Neural progenitor cell (in vitro differentiated cells): ENCODE measurements at regions not wholly inside any gene's neighbourhood (a gene's known extent, or its start where the extent isn't known, plus 50 kb on each side); places are given as distances from the start of the nearest gene placed in this dataset.

Experiments
- EZH2 ChIP-seq: fragments of 200-600 bp; sonication (generic); IDR thresholded peaks from 2 replicates; pipeline ENCODE4 v1.6.1; 2017; ENCODE audit warnings: antibody characterized with exemption, mild to moderate bottlenecking, moderate library complexity
- EZH2phosphoT487 ChIP-seq: fragments of 200-600 bp; sonication (generic); IDR thresholded peaks from 2 replicates; pipeline ENCODE4 v1.6.1; 2017; ENCODE audit warnings: antibody characterized with exemption
- TF ChIP-seq, protein P1 (sequence below): fragments of 200-600 bp; sonication (generic); IDR thresholded peaks from 2 replicates; pipeline ENCODE4 v1.5.1; 2017; ENCODE audit warnings: antibody characterized with exemption, mild to moderate bottlenecking

DNA sequence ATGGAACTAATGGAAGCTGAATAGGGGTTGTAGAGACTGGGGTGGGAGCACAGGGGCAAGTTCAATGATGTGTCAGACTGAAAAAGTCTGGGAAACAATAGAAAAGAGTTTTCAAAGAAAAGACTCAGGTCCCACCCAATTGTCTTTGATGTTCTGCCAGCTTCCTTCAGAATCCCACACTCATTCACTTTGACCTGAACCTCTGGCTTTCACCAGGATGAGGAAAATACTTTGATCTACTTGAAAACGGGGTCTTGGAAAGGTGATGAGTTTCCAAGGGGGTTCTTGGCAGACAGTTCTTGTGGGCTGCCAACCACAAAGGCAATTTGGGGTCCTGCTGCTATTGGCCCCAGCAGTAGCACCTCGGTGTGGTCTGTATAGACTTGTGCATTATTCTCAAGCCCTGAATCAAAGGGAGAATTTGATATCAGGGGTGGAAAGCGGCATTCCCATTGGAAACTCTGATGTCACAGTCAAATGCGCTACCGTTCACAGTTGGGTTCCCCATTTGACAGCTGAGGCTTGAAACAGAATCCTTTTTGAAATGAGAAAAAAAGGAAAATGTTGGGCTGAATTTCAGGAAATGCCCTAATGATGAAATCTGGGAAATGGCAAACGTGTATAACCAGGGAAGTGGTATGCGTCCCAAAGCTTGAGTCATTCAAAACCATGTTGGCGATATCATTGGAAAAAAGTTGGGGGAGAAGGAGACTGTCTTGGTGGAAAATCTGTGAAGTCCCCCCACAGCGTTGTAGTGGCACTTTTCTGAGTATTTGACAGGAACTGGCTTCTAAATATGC is 229.2 kb upstream of the LRTM1 start:
- TF ChIP-seq EZH2 (no peak), EZH2phosphoT487 (no peak)
- TF ChIP-seq, protein P1, sequence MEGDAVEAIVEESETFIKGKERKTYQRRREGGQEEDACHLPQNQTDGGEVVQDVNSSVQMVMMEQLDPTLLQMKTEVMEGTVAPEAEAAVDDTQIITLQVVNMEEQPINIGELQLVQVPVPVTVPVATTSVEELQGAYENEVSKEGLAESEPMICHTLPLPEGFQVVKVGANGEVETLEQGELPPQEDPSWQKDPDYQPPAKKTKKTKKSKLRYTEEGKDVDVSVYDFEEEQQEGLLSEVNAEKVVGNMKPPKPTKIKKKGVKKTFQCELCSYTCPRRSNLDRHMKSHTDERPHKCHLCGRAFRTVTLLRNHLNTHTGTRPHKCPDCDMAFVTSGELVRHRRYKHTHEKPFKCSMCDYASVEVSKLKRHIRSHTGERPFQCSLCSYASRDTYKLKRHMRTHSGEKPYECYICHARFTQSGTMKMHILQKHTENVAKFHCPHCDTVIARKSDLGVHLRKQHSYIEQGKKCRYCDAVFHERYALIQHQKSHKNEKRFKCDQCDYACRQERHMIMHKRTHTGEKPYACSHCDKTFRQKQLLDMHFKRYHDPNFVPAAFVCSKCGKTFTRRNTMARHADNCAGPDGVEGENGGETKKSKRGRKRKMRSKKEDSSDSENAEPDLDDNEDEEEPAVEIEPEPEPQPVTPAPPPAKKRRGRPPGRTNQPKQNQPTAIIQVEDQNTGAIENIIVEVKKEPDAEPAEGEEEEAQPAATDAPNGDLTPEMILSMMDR = no peak
